CD4-positive, alpha-beta T cell (primary cell): ENCODE measurements at regions not wholly inside any gene's neighbourhood (a gene's known extent, or its start where the extent isn't known, plus 50 kb on each side); places are given as distances from the start of the nearest gene placed in this dataset.

Experiments
- ATAC-seq: fragments of 200-7000 bp; cut with Tn5 transposase; one replicate; pipeline ENCODE4 v1.10.0; 2022; ENCODE audit warnings: mild to moderate bottlenecking; ENCODE audit not compliant: poor library complexity
- CTCF ChIA-PET: fragments of 350-600 bp; sonication (Branson Sonifier 250); formaldehyde crosslinking; loops from one replicate; lab custom pipeline; 2021; ENCODE audit warnings: antibody characterized with exemption, inconsistent platforms; lab: Charles Lee
- POLR2A ChIA-PET: fragments of 350-600 bp; sonication (Branson Sonifier 250); formaldehyde crosslinking; loops from one replicate; lab custom pipeline; 2021; ENCODE audit warnings: antibody characterized with exemption, inconsistent platforms; lab: Charles Lee
- DNase-seq, 14 experiments: peaks; one replicate each; pipeline ENCODE4 v3.0.0-alpha.2; 2013 to 2020; ENCODE audit warnings: mixed read lengths in 2 of 14
- H3K27ac ChIP-seq, 2 donors: one replicate each; pipeline versions ENCODE4 v1.5.1 to v1.7.0; 2013; ENCODE audit warnings: low read length in 2 of 2, low read depth in 1 of 2, mild to moderate bottlenecking in 1 of 2
- H3K27me3 ChIP-seq, 2 experiments: 1 replicate in 1 of 2; 2 replicates in 1 of 2; pipeline versions ENCODE4 v1.6.1 to v1.7.0; 2013; ENCODE audit warnings: low read length in 2 of 2, control low read depth in 1 of 2, mild to moderate bottlenecking in 1 of 2, moderate library complexity in 1 of 2; ENCODE audit not compliant: insufficient read depth in 2 of 2, control insufficient read depth in 1 of 2
- H3K36me3 ChIP-seq: one replicate; pipeline ENCODE4 v1.6.1; 2013; ENCODE audit warnings: low read length, control low read depth; ENCODE audit not compliant: insufficient read depth
- H3K4me1 ChIP-seq: one replicate; pipeline ENCODE4 v1.6.1; 2013; ENCODE audit warnings: low read length, control low read depth; ENCODE audit not compliant: insufficient read depth
- H3K4me3 ChIP-seq: one replicate; pipeline ENCODE4 v1.5.1; 2013; ENCODE audit warnings: mild to moderate bottlenecking, low read length, moderate library complexity
- H3K9me3 ChIP-seq, 2 experiments: 1 replicate in 1 of 2; 2 replicates in 1 of 2; pipeline versions ENCODE4 v1.6.1 to v1.7.0; 2013; ENCODE audit warnings: low read length in 2 of 2, mild to moderate bottlenecking in 2 of 2, control low read depth in 1 of 2, moderate library complexity in 1 of 2; ENCODE audit not compliant: control insufficient read depth in 1 of 2, insufficient read depth in 1 of 2
- H3K27ac Mint-ChIP-seq: one replicate; pipeline ENCODE4 v1.8.0; 2020; ENCODE audit warnings: mixed read lengths
- H3K27me3 Mint-ChIP-seq: one replicate; pipeline ENCODE4 v1.8.0; 2021; ENCODE audit warnings: mixed read lengths
- H3K36me3 Mint-ChIP-seq: one replicate; pipeline ENCODE4 v1.8.0; 2021; ENCODE audit warnings: low read depth, mixed read lengths
- H3K4me1 Mint-ChIP-seq: one replicate; pipeline ENCODE4 v1.8.0; 2021; ENCODE audit warnings: low read depth, mixed read lengths
- H3K4me3 Mint-ChIP-seq: one replicate; pipeline ENCODE4 v1.8.0; 2020; ENCODE audit warnings: mild to moderate bottlenecking, mixed read lengths
- H3K9me3 Mint-ChIP-seq: one replicate; pipeline ENCODE4 v1.8.0; 2020; ENCODE audit warnings: mixed read lengths
- intact Hi-C, 2 experiments: fragments of 100-400 bp; cut with DNase I in 1 of 2; cut with micrococcal nuclease in 1 of 2; formaldehyde crosslinking; loops; one replicate each; pipeline versions ENCODE4 v1.15.1 to v1.9.0; 2023 to 2025; cut with DNase I, micrococcal nuclease
- TF ChIP-seq, protein P1 (sequence below): fragments of 200-600 bp; IDR thresholded peaks from one replicate; pipeline ENCODE4 v1.8.0; 2022; ENCODE audit warnings: antibody characterized with exemption, mild to moderate bottlenecking

DNA sequence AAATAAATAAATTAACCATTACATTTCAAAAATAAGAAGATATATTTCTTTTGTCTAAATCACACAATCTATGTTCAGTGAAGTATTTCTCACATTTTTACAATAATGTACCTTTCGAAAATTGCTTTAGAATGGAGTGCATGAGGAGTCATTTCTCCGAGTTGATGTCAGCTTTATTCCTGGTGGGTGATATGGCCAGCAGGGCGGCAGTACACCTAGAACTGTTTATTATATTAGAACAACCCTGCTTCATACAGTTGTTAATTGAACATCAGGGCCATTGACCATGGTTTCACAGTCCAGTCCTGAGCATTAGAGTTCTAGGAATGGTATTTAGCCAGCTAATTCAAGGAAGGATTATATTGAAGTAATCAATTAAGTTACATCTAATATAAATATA, 696.3 kb upstream of the SLC10A2 start:
- H3K4me3 ChIP-seq, result no peak overlapping the region
- intact Hi-C loops, result no loop called here
- H3K36me3 ChIP-seq, result no peaks in the 10 kb centered on the region
- no peak for DNase-seq
- no peaks in the 10 kb centered on the region for H3K36me3 Mint-ChIP-seq
- no peaks in the 10 kb centered on the region for H3K27me3 Mint-ChIP-seq
- H3K27ac ChIP-seq, result no peak overlapping the region
- CTCF ChIA-PET, result no interaction called here
- no peak overlapping the region for H3K27ac Mint-ChIP-seq
- no peak overlapping the region for H3K4me3 Mint-ChIP-seq
- POLR2A ChIA-PET, result no interaction called here
- H3K4me1 ChIP-seq, result no peaks in the 10 kb centered on the region
- H3K4me1 Mint-ChIP-seq, result no peaks in the 10 kb centered on the region
- H3K9me3 ChIP-seq, result no peaks in the 10 kb centered on the region
- H3K27me3 ChIP-seq, result no peaks in the 10 kb centered on the region
- no peak for ATAC-seq
- H3K9me3 Mint-ChIP-seq, result peaks cover 2% of the 10 kb centered on the region
- TF ChIP-seq, protein P1, sequence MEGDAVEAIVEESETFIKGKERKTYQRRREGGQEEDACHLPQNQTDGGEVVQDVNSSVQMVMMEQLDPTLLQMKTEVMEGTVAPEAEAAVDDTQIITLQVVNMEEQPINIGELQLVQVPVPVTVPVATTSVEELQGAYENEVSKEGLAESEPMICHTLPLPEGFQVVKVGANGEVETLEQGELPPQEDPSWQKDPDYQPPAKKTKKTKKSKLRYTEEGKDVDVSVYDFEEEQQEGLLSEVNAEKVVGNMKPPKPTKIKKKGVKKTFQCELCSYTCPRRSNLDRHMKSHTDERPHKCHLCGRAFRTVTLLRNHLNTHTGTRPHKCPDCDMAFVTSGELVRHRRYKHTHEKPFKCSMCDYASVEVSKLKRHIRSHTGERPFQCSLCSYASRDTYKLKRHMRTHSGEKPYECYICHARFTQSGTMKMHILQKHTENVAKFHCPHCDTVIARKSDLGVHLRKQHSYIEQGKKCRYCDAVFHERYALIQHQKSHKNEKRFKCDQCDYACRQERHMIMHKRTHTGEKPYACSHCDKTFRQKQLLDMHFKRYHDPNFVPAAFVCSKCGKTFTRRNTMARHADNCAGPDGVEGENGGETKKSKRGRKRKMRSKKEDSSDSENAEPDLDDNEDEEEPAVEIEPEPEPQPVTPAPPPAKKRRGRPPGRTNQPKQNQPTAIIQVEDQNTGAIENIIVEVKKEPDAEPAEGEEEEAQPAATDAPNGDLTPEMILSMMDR, result no peak

DNA sequence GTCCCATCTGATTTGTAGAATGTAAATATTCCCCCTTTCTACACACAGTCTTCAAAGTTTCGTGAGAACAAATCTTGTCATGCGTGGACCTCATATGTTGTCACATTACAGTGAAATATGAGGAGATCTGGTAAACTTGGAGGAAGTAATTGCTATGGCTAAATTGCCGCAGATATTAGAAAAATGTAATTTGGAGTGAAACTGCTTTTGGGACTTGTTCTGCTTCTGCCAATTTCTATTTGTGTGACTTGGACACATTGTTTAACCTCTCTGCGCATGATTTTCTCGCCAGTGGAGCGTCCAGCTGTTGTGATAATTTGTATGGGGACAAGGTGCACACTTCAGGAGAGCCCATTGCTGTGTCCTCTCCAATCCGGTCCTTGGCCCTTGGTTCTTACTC, 693.1 kb upstream of the SLC10A2 start:
- POLR2A ChIA-PET, result no interaction called here
- no peaks in the 10 kb centered on the region for H3K27me3 ChIP-seq
- intact Hi-C loops, result no loop called here
- H3K4me1 ChIP-seq, result no peaks in the 10 kb centered on the region
- Mint-ChIP-seq H3K4me3 (no peak overlapping the region), H3K4me1 (no peaks in the 10 kb centered on the region), H3K36me3 (no peaks in the 10 kb centered on the region), H3K9me3 (peaks cover 2% of the 10 kb centered on the region), H3K27me3 (no peaks in the 10 kb centered on the region), H3K27ac (no peak overlapping the region)
- TF ChIP-seq, protein P1, result no peak
- no peak overlapping the region for H3K4me3 ChIP-seq
- no peaks in the 10 kb centered on the region for H3K9me3 ChIP-seq
- CTCF ChIA-PET, result no interaction called here
- no peaks in the 10 kb centered on the region for H3K36me3 ChIP-seq
- H3K27ac ChIP-seq, result no peak overlapping the region
- no peak for ATAC-seq
- DNase-seq, result no peak

DNA sequence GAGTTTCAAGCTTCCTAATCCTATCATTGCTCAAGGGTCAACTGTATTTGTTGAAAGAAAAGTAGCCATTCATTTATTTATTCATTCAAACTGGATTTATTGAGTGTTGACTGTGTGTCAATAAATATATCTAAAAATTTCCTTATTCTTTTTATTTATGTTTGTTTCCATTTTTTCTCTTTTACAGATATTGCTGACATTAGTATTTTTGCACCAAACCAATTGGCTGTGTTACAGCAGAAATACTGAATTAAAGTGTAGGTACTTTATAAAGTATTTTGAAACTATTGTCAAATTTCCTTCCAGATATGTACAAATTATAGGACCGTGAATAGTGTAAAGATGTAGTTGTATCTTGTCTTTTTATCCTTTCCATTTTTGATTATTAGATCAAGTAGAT, 692.0 kb upstream of the SLC10A2 start:
- ATAC-seq, result no peak
- no peaks in the 10 kb centered on the region for H3K36me3 ChIP-seq
- intact Hi-C loops, result no loop called here
- TF ChIP-seq, protein P1, result no peak
- H3K27ac ChIP-seq, result no peak overlapping the region
- H3K27me3 Mint-ChIP-seq, result no peaks in the 10 kb centered on the region
- H3K4me1 Mint-ChIP-seq, result no peaks in the 10 kb centered on the region
- H3K4me1 ChIP-seq, result no peaks in the 10 kb centered on the region
- H3K4me3 ChIP-seq, result no peak overlapping the region
- POLR2A ChIA-PET, result no interaction called here
- no peaks in the 10 kb centered on the region for H3K9me3 ChIP-seq
- no peak for DNase-seq
- no peak overlapping the region for H3K27ac Mint-ChIP-seq
- H3K27me3 ChIP-seq, result no peaks in the 10 kb centered on the region
- CTCF ChIA-PET, result no interaction called here
- H3K36me3 Mint-ChIP-seq, result no peaks in the 10 kb centered on the region
- H3K9me3 Mint-ChIP-seq, result no peaks in the 10 kb centered on the region
- no peak overlapping the region for H3K4me3 Mint-ChIP-seq
